Smooth muscle cell (in vitro differentiated cells): ENCODE measurements at regions not wholly inside any gene's neighbourhood (a gene's known extent, or its start where the extent isn't known, plus 50 kb on each side); places are given as distances from the start of the nearest gene placed in this dataset.

Source experiments
- DNase-seq: peaks from one replicate; lab custom pipeline; 2025; ENCODE audit not compliant: unreplicated experiment; lab: John Stamatoyannopoulos, UW
- H2AFZ ChIP-seq: fragments of 200-600 bp; sonication (generic); 2 replicates; pipeline ENCODE4 v1.6.0; 2016; ENCODE audit warnings: antibody characterized with exemption, low read depth, mild to moderate bottlenecking
- H3F3A ChIP-seq: fragments of 200-600 bp; sonication (generic); 2 replicates; pipeline ENCODE4 v1.6.0; 2017; ENCODE audit warnings: antibody characterized with exemption, low read depth
- H3K27ac ChIP-seq: fragments of 200-600 bp; sonication (generic); 2 replicates; pipeline ENCODE4 v1.5.1; 2016; ENCODE audit warnings: low read depth, mild to moderate bottlenecking
- H3K27me3 ChIP-seq: fragments of 200-600 bp; sonication (generic); 2 replicates; pipeline ENCODE4 v1.6.1; 2016; ENCODE audit warnings: low read depth, mild to moderate bottlenecking
- H3K36me3 ChIP-seq: fragments of 200-600 bp; sonication (generic); 2 replicates; pipeline ENCODE4 v1.5.1; 2016; ENCODE audit warnings: low read depth
- H3K4me1 ChIP-seq: fragments of 200-600 bp; sonication (generic); 2 replicates; pipeline ENCODE4 v1.5.1; 2016; ENCODE audit warnings: low read depth
- H3K4me2 ChIP-seq: fragments of 200-600 bp; sonication (generic); 2 replicates; pipeline ENCODE4 v1.6.0; 2016; ENCODE audit warnings: mild to moderate bottlenecking
- H3K4me3 ChIP-seq: fragments of 200-600 bp; sonication (generic); 2 replicates; pipeline ENCODE4 v1.5.1; 2016; ENCODE audit warnings: mild to moderate bottlenecking
- H3K79me2 ChIP-seq: fragments of 200-600 bp; sonication (generic); 2 replicates; pipeline ENCODE4 v1.6.0; 2016; ENCODE audit warnings: low read depth, mild to moderate bottlenecking
- H3K9ac ChIP-seq: fragments of 200-600 bp; sonication (generic); 2 replicates; pipeline ENCODE4 v1.6.0; 2016; ENCODE audit warnings: low read depth
- H3K9me3 ChIP-seq: fragments of 200-600 bp; sonication (generic); replicated peaks from 2 replicates; pipeline ENCODE4 v1.5.1; 2016; ENCODE audit warnings: low read depth
- H4K20me1 ChIP-seq: fragments of 200-600 bp; sonication (generic); 2 replicates; pipeline ENCODE4 v1.6.0; 2016; ENCODE audit warnings: low read depth
- WGBS: methylation state at CpG from one replicate; pipeline ENCODE4 v1.1.7; 2016; ENCODE audit warnings: low lambda C conversion rate; 5-methylcytosine and 5-hydroxymethylcytosine counted together
- TF ChIP-seq, protein P1 (sequence below): fragments of 200-600 bp; sonication (generic); IDR thresholded peaks from 2 replicates; pipeline ENCODE4 v1.5.1; 2017; ENCODE audit warnings: borderline replicate concordance, mild to moderate bottlenecking, antibody characterized with exemption; ENCODE audit not compliant: insufficient read depth, poor library complexity, severe bottlenecking

DNA sequence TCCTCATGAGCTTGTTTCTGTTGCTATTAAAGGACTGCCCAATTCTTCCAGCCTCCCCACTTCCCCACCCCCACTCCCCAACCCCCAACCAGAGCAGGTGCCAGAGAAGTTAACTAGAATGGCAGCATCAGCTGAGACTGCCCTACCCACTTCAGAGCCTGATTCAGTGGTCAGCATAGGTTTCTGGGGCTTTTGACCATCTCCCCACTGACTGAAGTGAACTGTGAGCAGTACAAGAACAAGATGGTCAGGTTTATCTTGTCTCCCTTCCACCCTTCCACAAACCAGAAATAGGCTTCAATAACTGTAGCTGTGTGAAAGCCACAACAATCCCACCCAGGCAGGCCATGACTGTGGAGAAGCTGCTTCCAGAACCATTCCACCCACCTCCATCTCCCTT is 289.4 kb upstream of the SLC24A2 start:
- Histone ChIP-seq H4K20me1 (no peaks in the 10 kb centered on the region), H3K4me1 (no peaks in the 10 kb centered on the region), H3K27me3 (no peaks in the 10 kb centered on the region), H3K4me2 (no peak overlapping the region), H3K4me3 (no peak overlapping the region), H3K9me3 (no peaks in the 10 kb centered on the region), H3K27ac (no peak overlapping the region), H3F3A (no peaks in the 10 kb centered on the region), H3K36me3 (no peaks in the 10 kb centered on the region), H2AFZ (no peak overlapping the region), H3K79me2 (no peaks in the 10 kb centered on the region), H3K9ac (no peak overlapping the region)
- DNase-seq: no peak
- TF ChIP-seq, protein P1, sequence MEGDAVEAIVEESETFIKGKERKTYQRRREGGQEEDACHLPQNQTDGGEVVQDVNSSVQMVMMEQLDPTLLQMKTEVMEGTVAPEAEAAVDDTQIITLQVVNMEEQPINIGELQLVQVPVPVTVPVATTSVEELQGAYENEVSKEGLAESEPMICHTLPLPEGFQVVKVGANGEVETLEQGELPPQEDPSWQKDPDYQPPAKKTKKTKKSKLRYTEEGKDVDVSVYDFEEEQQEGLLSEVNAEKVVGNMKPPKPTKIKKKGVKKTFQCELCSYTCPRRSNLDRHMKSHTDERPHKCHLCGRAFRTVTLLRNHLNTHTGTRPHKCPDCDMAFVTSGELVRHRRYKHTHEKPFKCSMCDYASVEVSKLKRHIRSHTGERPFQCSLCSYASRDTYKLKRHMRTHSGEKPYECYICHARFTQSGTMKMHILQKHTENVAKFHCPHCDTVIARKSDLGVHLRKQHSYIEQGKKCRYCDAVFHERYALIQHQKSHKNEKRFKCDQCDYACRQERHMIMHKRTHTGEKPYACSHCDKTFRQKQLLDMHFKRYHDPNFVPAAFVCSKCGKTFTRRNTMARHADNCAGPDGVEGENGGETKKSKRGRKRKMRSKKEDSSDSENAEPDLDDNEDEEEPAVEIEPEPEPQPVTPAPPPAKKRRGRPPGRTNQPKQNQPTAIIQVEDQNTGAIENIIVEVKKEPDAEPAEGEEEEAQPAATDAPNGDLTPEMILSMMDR: no peak

DNA sequence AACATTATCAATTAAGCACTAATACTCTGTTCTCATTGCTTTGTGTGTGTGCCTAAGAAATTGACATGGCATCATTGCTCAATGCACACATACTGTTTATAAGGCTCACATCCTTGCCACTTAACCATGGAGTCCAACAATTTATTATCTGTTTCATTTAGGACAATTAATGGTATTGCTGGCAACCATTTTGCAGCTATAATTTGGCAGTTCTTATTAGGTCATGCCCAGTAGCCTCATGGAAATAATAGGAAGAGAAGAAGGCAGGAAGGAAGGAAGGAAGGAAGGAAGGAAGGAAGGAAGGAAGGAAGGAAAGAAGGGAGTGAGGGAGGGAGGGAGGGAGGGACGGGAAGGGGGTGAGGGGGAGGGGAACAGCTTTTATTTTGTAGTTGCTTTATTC is 285.5 kb upstream of the SLC24A2 start:
- TF ChIP-seq, protein P1: no peak
- no peak overlapping the region for H3K9ac ChIP-seq
- H3K9me3 ChIP-seq: no peaks in the 10 kb centered on the region
- H3F3A ChIP-seq: no peaks in the 10 kb centered on the region
- H3K4me3 ChIP-seq: no peak overlapping the region
- WGBS: 89% methylated on average over 1 of the region's 1 CpG
- H2AFZ ChIP-seq: no peak overlapping the region
- H3K27me3 ChIP-seq: no peaks in the 10 kb centered on the region
- no peaks in the 10 kb centered on the region for H3K4me1 ChIP-seq
- no peak overlapping the region for H3K4me2 ChIP-seq
- no peak overlapping the region for H3K27ac ChIP-seq
- no peaks in the 10 kb centered on the region for H3K79me2 ChIP-seq
- no peaks in the 10 kb centered on the region for H4K20me1 ChIP-seq
- DNase-seq: no peak
- H3K36me3 ChIP-seq: no peaks in the 10 kb centered on the region

DNA sequence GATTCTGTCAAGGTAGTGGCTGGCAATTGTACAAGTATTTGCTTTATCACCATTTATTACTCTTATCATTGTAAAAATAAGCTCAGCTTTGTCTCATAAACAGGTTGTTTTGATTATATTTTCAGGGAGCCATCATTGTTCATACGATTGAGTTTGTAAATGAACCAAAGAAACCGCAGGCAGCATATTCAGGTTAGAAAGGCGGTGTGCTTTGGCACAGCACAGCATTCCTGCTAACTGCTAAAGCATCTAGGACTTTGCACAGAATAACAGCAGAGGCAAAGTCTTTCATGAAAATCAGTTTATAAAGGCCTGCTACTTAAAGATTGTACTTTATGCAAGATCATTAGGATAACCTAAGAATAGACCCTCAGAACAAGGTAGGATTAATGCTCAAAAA is 281.5 kb upstream of the SLC24A2 start:
- no peak overlapping the region for H3K9ac ChIP-seq
- DNase-seq: no peak
- 93% methylated on average over 3 of the region's 3 CpGs for WGBS
- H2AFZ ChIP-seq: no peak overlapping the region
- TF ChIP-seq, protein P1: no peak
- no peak overlapping the region for H3K4me3 ChIP-seq
- no peak overlapping the region for H3K27ac ChIP-seq
- no peaks in the 10 kb centered on the region for H3F3A ChIP-seq
- no peaks in the 10 kb centered on the region for H3K36me3 ChIP-seq
- no peak overlapping the region for H3K4me2 ChIP-seq
- no peaks in the 10 kb centered on the region for H3K79me2 ChIP-seq
- no peaks in the 10 kb centered on the region for H3K9me3 ChIP-seq
- no peaks in the 10 kb centered on the region for H4K20me1 ChIP-seq
- H3K27me3 ChIP-seq: no peaks in the 10 kb centered on the region
- peaks cover 5% of the 10 kb centered on the region for H3K4me1 ChIP-seq

DNA sequence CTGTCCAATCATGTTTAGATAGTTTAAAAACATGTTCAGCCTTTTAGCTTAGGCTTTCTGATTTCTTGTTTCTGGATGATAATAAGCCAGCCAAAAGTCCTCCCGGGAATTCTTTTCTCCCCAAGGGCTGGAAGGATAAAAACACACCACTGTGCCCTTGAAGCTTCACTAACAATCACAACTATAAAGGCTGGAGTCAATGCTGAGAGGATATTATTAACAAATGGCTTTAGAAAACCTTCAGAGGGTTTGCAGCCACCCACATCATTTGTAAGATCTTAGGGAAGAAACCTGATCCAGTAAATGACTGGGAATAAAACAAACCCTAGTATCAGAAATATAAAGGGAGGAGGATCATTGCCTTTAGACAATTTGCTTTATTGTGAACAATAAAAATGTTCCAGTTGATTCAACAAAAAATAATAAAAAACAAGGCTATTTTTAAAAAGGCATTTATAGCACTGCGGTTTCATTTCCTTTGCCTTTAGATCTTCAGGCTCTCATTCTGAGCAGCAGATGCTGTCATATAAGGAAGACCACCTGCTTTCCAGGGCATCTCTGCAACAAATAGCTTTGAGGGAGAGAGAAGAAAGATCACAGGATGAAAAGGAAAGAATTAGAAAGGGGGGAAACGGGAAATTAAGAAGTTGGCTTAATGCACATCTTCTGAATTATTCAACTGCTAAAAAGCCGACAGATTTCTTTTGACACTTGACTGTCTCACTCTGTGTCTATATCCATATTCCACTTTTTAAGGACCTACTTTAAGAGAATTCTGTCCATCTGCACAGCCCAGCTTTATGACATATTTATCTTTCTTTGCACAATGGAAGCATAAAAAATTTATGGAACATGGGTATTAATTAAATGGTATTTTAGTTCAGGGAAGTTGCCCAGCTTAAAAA is 277.2 kb upstream of the SLC24A2 start:
- Histone ChIP-seq H3K4me3 (no peak overlapping the region), H3K27me3 (no peaks in the 10 kb centered on the region), H3K4me2 (no peak overlapping the region), H3K4me1 (peaks cover 5% of the 10 kb centered on the region), H3K9ac (no peak overlapping the region), H3K79me2 (no peaks in the 10 kb centered on the region), H2AFZ (peak overlapping the region; percentile 40), H4K20me1 (no peaks in the 10 kb centered on the region), H3F3A (no peaks in the 10 kb centered on the region), H3K36me3 (no peaks in the 10 kb centered on the region), H3K9me3 (no peaks in the 10 kb centered on the region), H3K27ac (no peak overlapping the region)
- 69% methylated on average over 4 of the region's 4 CpGs for WGBS
- no peak for DNase-seq
- TF ChIP-seq, protein P1: no peak
